Gastroesophageal sphincter (tissue), 3 donors: ENCODE measurements at regions not wholly inside any gene's neighbourhood (a gene's known extent, or its start where the extent isn't known, plus 50 kb on each side); places are given as distances from the start of the nearest gene placed in this dataset.

Experiments used
- CTCF ChIP-seq, 4 experiments: fragments of 200-600 bp in 2 of 4; fragments of 450-650 bp in 2 of 4; sonication (generic) in 1 of 4; IDR thresholded peaks; one replicate each; pipeline ENCODE4 v1.5.1; 2017 to 2019; ENCODE audit warnings: antibody characterized with exemption in 4 of 4, mild to moderate bottlenecking in 2 of 4, moderate library complexity in 2 of 4
- EP300 ChIP-seq: sonication (generic); formaldehyde crosslinking; IDR thresholded peaks from one replicate; pipeline ENCODE4 v1.6.1; 2017; ENCODE audit warnings: antibody characterized with exemption, mild to moderate bottlenecking
- POLR2A ChIP-seq, 2 donors: fragments of 450-650 bp; IDR thresholded peaks; one replicate each; pipeline ENCODE4 v1.6.1; 2017; ENCODE audit warnings: antibody characterized with exemption in 2 of 2, mild to moderate bottlenecking in 2 of 2, moderate library complexity in 1 of 2

GRCh38 chr2:239498981-239499634 is 98.3 kb upstream of the HDAC4 start:
- TF ChIP-seq POLR2A (IDR thresholded peaks at IDR 0.05), result no peak
- TF ChIP-seq EP300, result no peak
- no peak for TF ChIP-seq CTCF (IDR thresholded peaks at IDR 0.05)
